A549 (cell line): ENCODE measurements at regions not wholly inside any gene's neighbourhood (a gene's known extent, or its start where the extent isn't known, plus 50 kb on each side); places are given as distances from the start of the nearest gene placed in this dataset.

Source experiments
- ATAC-seq, 2 experiments: fragments of 200-7000 bp in 1 of 2; fragments of >200 bp in 1 of 2; cut with Nextera tagmentation in 1 of 2; cut with Tn5 transposase in 1 of 2; 3 replicates each; pipeline versions ENCODE4 v1.8.0 to v1.9.1; 2018 to 2020; ENCODE audit warnings: mild to moderate bottlenecking in 1 of 2, moderate library complexity in 1 of 2
- CTCF ChIA-PET: fragments of 300-600 bp; sonication (Branson Sonifier 250); formaldehyde crosslinking; extraction: SDS; loops from one replicate; lab custom pipeline; 2021; ENCODE audit warnings: antibody characterized with exemption, inconsistent platforms; lab: Yijun Ruan, JAX
- POLR2A ChIA-PET: fragments of 350-600 bp; formaldehyde crosslinking; extraction: SDS; loops from one replicate; lab custom pipeline; 2021; ENCODE audit warnings: antibody characterized with exemption, inconsistent platforms; lab: Yijun Ruan, JAX
- DNase-seq, 2 experiments: peaks; one replicate each; pipeline versions ENCODE4 v3.0.0 to v3.0.0-alpha.2; 2011 to 2016; ENCODE audit warnings: low read depth in 1 of 2, low spot score in 1 of 2
- FAIRE-seq: peaks from 2 replicates; lab custom pipeline; 2011; peaks lifted over from hg19 to GRCh38; lab: Jason Lieb, UNC
- H3K27ac ChIP-seq, 2 experiments: fragments of >200 bp; sonication (Bioruptor Twin); formaldehyde crosslinking; 3 replicates each; pipeline ENCODE4 v1.5.1; 2016 to 2017
- H3K4me1 ChIP-seq: fragments of >200 bp; sonication (Bioruptor Twin); formaldehyde crosslinking; 3 replicates; pipeline ENCODE4 v1.6.1; 2016
- H3K4me2 ChIP-seq: fragments of >200 bp; sonication (Bioruptor Twin); formaldehyde crosslinking; 3 replicates; pipeline ENCODE4 v1.6.1; 2016
- H3K4me3 ChIP-seq: fragments of >200 bp; sonication (Bioruptor Twin); formaldehyde crosslinking; 3 replicates; pipeline ENCODE4 v1.5.1; 2016
- H3K9me3 ChIP-seq: fragments of >200 bp; sonication (Bioruptor Twin); formaldehyde crosslinking; 3 replicates; pipeline ENCODE4 v1.6.1; 2016
- FOSL2 ChIP-seq, 2 experiments: fragments of 450-650 bp in 1 of 2; fragments of >200 bp in 1 of 2; sonication (Bioruptor Twin) in 1 of 2; formaldehyde crosslinking; IDR thresholded peaks; 2 replicates each; pipeline versions ENCODE4 v1.5.0 to v1.6.1; 2016 to 2020; ENCODE audit warnings: mild to moderate bottlenecking in 1 of 2, moderate library complexity in 1 of 2
- HOXB13 ChIP-seq: fragments of 250-450 bp; sonication (Bioruptor Pico); IDR thresholded peaks from 2 replicates; pipeline ENCODE4 v1.5.0; 2020; ENCODE audit warnings: low read depth, mild to moderate bottlenecking, moderate library complexity
- HOXB5 ChIP-seq: fragments of 250-450 bp; sonication (Bioruptor Pico); IDR thresholded peaks from 2 replicates; pipeline ENCODE4 v1.5.0; 2020; ENCODE audit warnings: mild to moderate bottlenecking, moderate library complexity
- RCOR1 ChIP-seq: fragments of 150-350 bp; IDR thresholded peaks from 2 replicates; pipeline ENCODE4 v1.6.1; 2014; ENCODE audit warnings: antibody characterized with exemption, low read length, low read depth
- RFX5 ChIP-seq: fragments of 450-650 bp; IDR thresholded peaks from 2 replicates; pipeline ENCODE4 v1.7.1; 2014; ENCODE audit warnings: antibody characterized with exemption, mild to moderate bottlenecking, moderate library complexity
- TP53 ChIP-seq: fragments of 250-450 bp; sonication (Bioruptor Pico); IDR thresholded peaks from 2 replicates; pipeline ENCODE4 v1.5.0; 2021; ENCODE audit warnings: mild to moderate bottlenecking, moderate library complexity

GRCh38 chr14:35921745-35922144 is 95.6 kb downstream of the BRMS1L start:
- FAIRE-seq (no peak), ATAC-seq (no peak), DNase-seq (no peak)
- CTCF ChIA-PET, result no interaction called here
- Histone ChIP-seq H3K9me3 (0 out of 3 replicates have a peak, but pooled peaks cover 4% of the 10 kb centered on the region), H3K4me1 (no peaks in the 10 kb centered on the region), H3K4me2 (no peak overlapping the region), H3K27ac (no peak overlapping the region), H3K4me3 (no peak overlapping the region)
- no peak for TF ChIP-seq FOSL2 (IDR thresholded peaks at IDR 0.05)
- no peak for TF ChIP-seq FOSL2 (CRISPR knock-in tag; IDR thresholded peaks at IDR 0.05)
- TF ChIP-seq HOXB5 (CRISPR knock-in tag), result no peak
- TF ChIP-seq RFX5, result no peak
- TF ChIP-seq HOXB13 (CRISPR knock-in tag), result no peak
- TF ChIP-seq TP53 (CRISPR knock-in tag), result no peak
- no peak for TF ChIP-seq RCOR1
- POLR2A ChIA-PET, result no interaction called here
